ENCODE measurements at regions not wholly inside any gene's neighbourhood (a gene's known extent, or its start where the extent isn't known, plus 50 kb on each side); places are given as distances from the start of the nearest gene placed in this dataset.

DNA sequence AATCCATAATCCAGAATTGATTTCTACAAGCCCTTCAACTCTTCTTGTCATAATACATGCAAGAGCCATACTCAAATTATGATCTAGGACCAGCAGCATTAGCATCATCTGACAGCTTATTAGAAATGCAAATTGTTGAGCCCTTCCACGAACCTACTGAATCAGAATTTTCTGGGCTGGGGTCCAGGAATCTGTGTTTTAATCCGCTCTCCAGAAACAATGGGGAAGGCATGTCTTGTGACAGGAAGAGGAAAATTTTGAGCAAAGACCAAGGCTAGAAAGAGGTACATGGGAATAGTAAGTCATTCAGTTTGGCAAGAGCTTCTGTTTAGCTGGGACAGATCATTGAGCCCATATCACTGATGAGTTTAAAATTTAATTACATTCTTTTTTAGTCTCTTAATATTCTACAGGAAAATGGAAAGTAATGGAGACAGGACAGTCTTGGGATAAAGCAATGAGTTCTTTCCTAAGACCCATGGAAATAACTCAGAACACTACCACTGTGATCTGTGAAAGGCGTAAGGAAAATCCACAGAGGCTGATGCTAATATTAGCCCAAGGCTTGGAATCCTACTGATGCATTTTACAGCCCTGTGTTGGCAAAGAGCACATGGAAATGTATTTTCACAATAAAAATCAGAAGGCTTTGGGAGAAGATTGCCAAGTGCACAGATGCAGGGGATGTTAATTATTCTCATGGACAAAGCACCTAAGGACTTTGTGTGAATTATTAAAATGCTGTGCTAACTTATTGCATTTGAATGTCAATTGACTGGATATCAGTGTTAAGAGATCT lies 73.7 kb upstream of the STK32A start:
- WGBS (ENCODE audit: low lambda C conversion rate), result 25% methylated on average over 3 of the region's 3 CpGs
- Histone ChIP-seq H3K36me3 (replicated peaks in 1 of 2; ENCODE audit: control insufficient read depth in 1 of 2, insufficient read depth in 2 of 2, low read length in 1 of 2) (no peaks in the 10 kb centered on the region), H3K9ac (no peak overlapping the region), H3K4me3 (ENCODE audit: low read depth in 2 of 2, low read length in 1 of 2) (no peak overlapping the region), H4K20me1 (ENCODE audit: insufficient read depth) (no peaks in the 10 kb centered on the region), H3K9me3 (no peaks in the 10 kb centered on the region), H3F3A (replicated peaks; ENCODE audit: insufficient read depth) (no peaks in the 10 kb centered on the region), H3K9me2 (no peaks in the 10 kb centered on the region), H3K4me2 (no peak overlapping the region), H2AFZ (ENCODE audit: low read depth) (no peak overlapping the region), H3K27me3 (ENCODE audit: insufficient read depth) (no peaks in the 10 kb centered on the region), H3K79me2 (ENCODE audit: insufficient read depth) (no peaks in the 10 kb centered on the region), H3K4me1 (ENCODE audit: control insufficient read depth in 1 of 2, insufficient read depth in 2 of 2, low read depth in 1 of 2, low read length in 1 of 2) (peaks cover 0 to 2% of the 10 kb centered on the region in 2 experiments; a peak in 2 of 4 replicates), H3K27ac (ENCODE audit: low read depth in 2 of 2, low read length in 1 of 2) (no peak overlapping the region; a peak in 2 of 4 replicates)
- POLR2A ChIA-PET, result no interaction called here
- CTCF ChIA-PET, result interaction anchor here (2.2 kb wide), 1 partner anchor 27 kb away, joined by 7 read pairs; no protein-coding TSS in a partner anchor
- no peak for DNase-seq
- TF ChIP-seq FOXM1 (IDR thresholded peaks at IDR 0.05; ENCODE audit: low read depth), result no peak
- TF ChIP-seq RFX5 (IDR thresholded peaks at IDR 0.05; ENCODE audit: low read length), result no peak
- no peak for TF ChIP-seq USF1 (IDR thresholded peaks at IDR 0.05; ENCODE audit: borderline replicate concordance, low read depth)
- no peak for TF ChIP-seq PBX3 (IDR thresholded peaks at IDR 0.05)

GRCh38 chr5:147162740-147163139 lies 72.1 kb upstream of the STK32A start:
- no peaks in the 10 kb centered on the region for H3K79me2 ChIP-seq (ENCODE audit: insufficient read depth)
- no peaks in the 10 kb centered on the region for H3K27me3 ChIP-seq (ENCODE audit: insufficient read depth)
- peaks cover 3% of the 10 kb centered on the region for H3F3A ChIP-seq (replicated peaks; ENCODE audit: insufficient read depth)
- DNase-seq, result no peak
- no peak overlapping the region for H2AFZ ChIP-seq (ENCODE audit: low read depth)
- ChIA-PET CTCF (interaction anchor here (1.2 to 2.2 kb wide), 2 partner anchors 26 to 65 kb away, joined by 4 to 7 read pairs; no protein-coding TSS in a partner anchor), POLR2A (no interaction called here)
- 89% methylated on average over 7 of the region's 7 CpGs for WGBS (ENCODE audit: low lambda C conversion rate)
- no peak overlapping the region for H3K9ac ChIP-seq
- H3K36me3 ChIP-seq (replicated peaks in 1 of 2; ENCODE audit: control insufficient read depth in 1 of 2, insufficient read depth in 2 of 2, low read length in 1 of 2), result no peaks in the 10 kb centered on the region
- no peak overlapping the region for H3K4me2 ChIP-seq
- H3K4me3 ChIP-seq (ENCODE audit: low read depth in 2 of 2, low read length in 1 of 2), result no peak overlapping the region
- no peaks in the 10 kb centered on the region for H4K20me1 ChIP-seq (ENCODE audit: insufficient read depth)
- H3K27ac ChIP-seq (ENCODE audit: low read depth in 2 of 2, low read length in 1 of 2), result no peak overlapping the region
- H3K9me3 ChIP-seq, result no peaks in the 10 kb centered on the region
- peaks cover 2 to 3% of the 10 kb centered on the region in 2 experiments; a peak in 3 of 4 replicates for H3K4me1 ChIP-seq (ENCODE audit: control insufficient read depth in 1 of 2, insufficient read depth in 2 of 2, low read depth in 1 of 2, low read length in 1 of 2)
- H3K9me2 ChIP-seq, result no peaks in the 10 kb centered on the region
- no peak for TF ChIP-seq ZBTB33 (IDR thresholded peaks at IDR 0.05; ENCODE audit: borderline replicate concordance, low read depth)
- TF ChIP-seq, protein P1, sequence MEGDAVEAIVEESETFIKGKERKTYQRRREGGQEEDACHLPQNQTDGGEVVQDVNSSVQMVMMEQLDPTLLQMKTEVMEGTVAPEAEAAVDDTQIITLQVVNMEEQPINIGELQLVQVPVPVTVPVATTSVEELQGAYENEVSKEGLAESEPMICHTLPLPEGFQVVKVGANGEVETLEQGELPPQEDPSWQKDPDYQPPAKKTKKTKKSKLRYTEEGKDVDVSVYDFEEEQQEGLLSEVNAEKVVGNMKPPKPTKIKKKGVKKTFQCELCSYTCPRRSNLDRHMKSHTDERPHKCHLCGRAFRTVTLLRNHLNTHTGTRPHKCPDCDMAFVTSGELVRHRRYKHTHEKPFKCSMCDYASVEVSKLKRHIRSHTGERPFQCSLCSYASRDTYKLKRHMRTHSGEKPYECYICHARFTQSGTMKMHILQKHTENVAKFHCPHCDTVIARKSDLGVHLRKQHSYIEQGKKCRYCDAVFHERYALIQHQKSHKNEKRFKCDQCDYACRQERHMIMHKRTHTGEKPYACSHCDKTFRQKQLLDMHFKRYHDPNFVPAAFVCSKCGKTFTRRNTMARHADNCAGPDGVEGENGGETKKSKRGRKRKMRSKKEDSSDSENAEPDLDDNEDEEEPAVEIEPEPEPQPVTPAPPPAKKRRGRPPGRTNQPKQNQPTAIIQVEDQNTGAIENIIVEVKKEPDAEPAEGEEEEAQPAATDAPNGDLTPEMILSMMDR (IDR thresholded peaks at IDR 0.05), result no peak
- TF ChIP-seq REST (IDR thresholded peaks at IDR 0.05; ENCODE audit: low read depth, low read length), result no peak
- no peak for TF ChIP-seq EZH2phosphoT487 (IDR thresholded peaks at IDR 0.05; ENCODE audit: borderline replicate concordance, low read depth)
- no peak for TF ChIP-seq NFIC (IDR thresholded peaks at IDR 0.05; ENCODE audit: borderline replicate concordance)
- TF ChIP-seq USF2 (IDR thresholded peaks at IDR 0.05; ENCODE audit: borderline replicate concordance, low read depth, low read length), result no peak
- TF ChIP-seq RCOR1 (IDR thresholded peaks at IDR 0.05; ENCODE audit: low read length), result no peak
- no peak for TF ChIP-seq GATA2 (CRISPR knock-in tag; IDR thresholded peaks at IDR 0.05)
- no peak for TF ChIP-seq RFX5 (IDR thresholded peaks at IDR 0.05; ENCODE audit: low read length)
- no peak for TF ChIP-seq SMC3 (IDR thresholded peaks at IDR 0.05; ENCODE audit: low read depth, low read length)
- TF ChIP-seq USF1 (IDR thresholded peaks at IDR 0.05; ENCODE audit: borderline replicate concordance, low read depth), result no peak
